ENCODE measurements at regions not wholly inside any gene's neighbourhood (a gene's known extent, or its start where the extent isn't known, plus 50 kb on each side); places are given as distances from the start of the nearest gene placed in this dataset.

GRCh38 chr6:22353101-22353500 is 56.3 kb upstream of the PRL start:
- Histone ChIP-seq H3K4me3 (replicated peaks in 1 of 4; ENCODE audit: control extremely low read depth in 1 of 4, insufficient read depth in 1 of 4, low read depth in 3 of 4, low read length in 4 of 4) (no peak overlapping the region), H3K27ac (ENCODE audit: insufficient read depth, low read length) (no peak overlapping the region), H3K9ac (ENCODE audit: insufficient read depth, low read length) (no peak overlapping the region), H4K20me1 (ENCODE audit: control insufficient read depth, extremely low read depth, insufficient read depth, low read length) (no peaks in the 10 kb centered on the region), H3K4me1 (ENCODE audit: control insufficient read depth, extremely low read depth, insufficient read depth, low read length) (no peaks in the 10 kb centered on the region), H3K79me2 (ENCODE audit: control insufficient read depth, insufficient read depth, low read length) (no peaks in the 10 kb centered on the region), H3K27me3 (ENCODE audit: control insufficient read depth, insufficient read depth, low read length) (no peaks in the 10 kb centered on the region), H3K36me3 (ENCODE audit: control insufficient read depth, insufficient read depth, low read length) (no peaks in the 10 kb centered on the region), H3K9me3 (ENCODE audit: control insufficient read depth, insufficient read depth, low read depth, low read length) (no peaks in the 10 kb centered on the region), H3K4me2 (ENCODE audit: extremely low read depth, insufficient read depth, low read length) (no peak overlapping the region), H2AFZ (ENCODE audit: low read length) (no peak overlapping the region)
- TF ChIP-seq CTCF (conservative IDR thresholded peaks at IDR 0.05 in 1 of 2, IDR thresholded peaks at IDR 0.05 in 1 of 2; ENCODE audit: low read depth in 1 of 2, low read length in 2 of 2) (no peak), EZH2 (IDR thresholded peaks at IDR 0.05; ENCODE audit: low read length, missing control alignments) (no peak)
- peak in 1 of 2 donors; percentile 28 for DNase-seq (ENCODE audit: low read depth in 2 of 2)

GRCh38 chr6:22356362-22356940 is 59.6 kb upstream of the PRL start:
- Histone ChIP-seq H3K27me3 (ENCODE audit: control insufficient read depth, insufficient read depth, low read length) (no peaks in the 10 kb centered on the region), H3K9ac (ENCODE audit: insufficient read depth, low read length) (no peak overlapping the region), H3K4me1 (ENCODE audit: control insufficient read depth, extremely low read depth, insufficient read depth, low read length) (no peaks in the 10 kb centered on the region), H3K79me2 (ENCODE audit: control insufficient read depth, insufficient read depth, low read length) (no peaks in the 10 kb centered on the region), H3K4me3 (replicated peaks in 1 of 4; ENCODE audit: control extremely low read depth in 1 of 4, insufficient read depth in 1 of 4, low read depth in 3 of 4, low read length in 4 of 4) (no peak overlapping the region), H3K9me3 (ENCODE audit: control insufficient read depth, insufficient read depth, low read depth, low read length) (no peaks in the 10 kb centered on the region), H3K27ac (ENCODE audit: insufficient read depth, low read length) (no peak overlapping the region), H3K36me3 (ENCODE audit: control insufficient read depth, insufficient read depth, low read length) (no peaks in the 10 kb centered on the region), H2AFZ (ENCODE audit: low read length) (no peak overlapping the region), H3K4me2 (ENCODE audit: extremely low read depth, insufficient read depth, low read length) (no peak overlapping the region), H4K20me1 (ENCODE audit: control insufficient read depth, extremely low read depth, insufficient read depth, low read length) (no peaks in the 10 kb centered on the region)
- TF ChIP-seq EZH2 (IDR thresholded peaks at IDR 0.05; ENCODE audit: low read length, missing control alignments): no peak
- TF ChIP-seq CTCF (conservative IDR thresholded peaks at IDR 0.05 in 1 of 2, IDR thresholded peaks at IDR 0.05 in 1 of 2; ENCODE audit: low read depth in 1 of 2, low read length in 2 of 2): no peak
- no peak for DNase-seq (ENCODE audit: low read depth in 2 of 2)

- H3K79me2 ChIP-seq (ENCODE audit: control insufficient read depth, insufficient read depth, low read length): no peaks in the 10 kb centered on the region
- H3K4me1 ChIP-seq (ENCODE audit: control insufficient read depth, extremely low read depth, insufficient read depth, low read length): no peaks in the 10 kb centered on the region
- no peak overlapping the region for H3K4me3 ChIP-seq (replicated peaks in 1 of 4; ENCODE audit: control extremely low read depth in 1 of 4, insufficient read depth in 1 of 4, low read depth in 3 of 4, low read length in 4 of 4)
- DNase-seq (ENCODE audit: low read depth in 2 of 2): no peak
- H3K9me3 ChIP-seq (ENCODE audit: control insufficient read depth, insufficient read depth, low read depth, low read length): no peaks in the 10 kb centered on the region
- no peak overlapping the region for H2AFZ ChIP-seq (ENCODE audit: low read length)
- TF ChIP-seq EZH2 (IDR thresholded peaks at IDR 0.05; ENCODE audit: low read length, missing control alignments) (no peak), CTCF (conservative IDR thresholded peaks at IDR 0.05 in 1 of 2, IDR thresholded peaks at IDR 0.05 in 1 of 2; ENCODE audit: low read depth in 1 of 2, low read length in 2 of 2) (no peak)
- no peak overlapping the region for H3K27ac ChIP-seq (ENCODE audit: insufficient read depth, low read length)
- no peaks in the 10 kb centered on the region for H4K20me1 ChIP-seq (ENCODE audit: control insufficient read depth, extremely low read depth, insufficient read depth, low read length)
- H3K36me3 ChIP-seq (ENCODE audit: control insufficient read depth, insufficient read depth, low read length): no peaks in the 10 kb centered on the region
- H3K9ac ChIP-seq (ENCODE audit: insufficient read depth, low read length): no peak overlapping the region
- H3K4me2 ChIP-seq (ENCODE audit: extremely low read depth, insufficient read depth, low read length): no peak overlapping the region
- H3K27me3 ChIP-seq (ENCODE audit: control insufficient read depth, insufficient read depth, low read length): no peaks in the 10 kb centered on the region
Measured at GRCh38 chr6:22357724-22358189, 60.9 kb upstream of the PRL start.
